Common myeloid progenitor, CD34-positive (primary cell): ENCODE measurements at regions not wholly inside any gene's neighbourhood (a gene's known extent, or its start where the extent isn't known, plus 50 kb on each side); places are given as distances from the start of the nearest gene placed in this dataset.
"Not testable (repeated sequence)": the region's sequence is repeated elsewhere in the genome, so short reads cannot be mapped to it uniquely, and the experiment has no call there.

Experiments used
- CTCF ChIA-PET: fragments of 350-600 bp; sonication (Branson Sonifier 250); formaldehyde crosslinking; loops from one replicate; lab custom pipeline; 2021; ENCODE audit warnings: antibody characterized with exemption; lab: Charles Lee
- POLR2A ChIA-PET: fragments of 350-600 bp; sonication (Branson Sonifier 250); formaldehyde crosslinking; loops from one replicate; lab custom pipeline; 2021; ENCODE audit warnings: antibody characterized with exemption; lab: Charles Lee
- DNase-seq, 3 donors: peaks; one replicate each; pipeline versions ENCODE4 v3.0.0 to v3.0.0-alpha.2; 2013
- H3K27ac ChIP-seq, 2 experiments: 1 replicate in 1 of 2; 2 replicates in 1 of 2; pipeline ENCODE4 v1.7.0; 2013; ENCODE audit warnings: inconsistent platforms in 2 of 2, low read length in 2 of 2, mild to moderate bottlenecking in 2 of 2, low read depth in 1 of 2, moderate library complexity in 1 of 2; ENCODE audit not compliant: severe bottlenecking in 2 of 2, insufficient read depth in 1 of 2, poor library complexity in 1 of 2
- H3K27me3 ChIP-seq, 5 experiments: replicated peaks in 2 of 5; 1 replicate in 3 of 5; 2 replicates in 2 of 5; pipeline versions ENCODE4 v1.6.1 to v1.7.0; 2013; ENCODE audit warnings: low read length in 4 of 5, mild to moderate bottlenecking in 2 of 5, moderate library complexity in 2 of 5, inconsistent platforms in 1 of 5; ENCODE audit not compliant: insufficient read depth in 5 of 5, control insufficient read depth in 4 of 5
- H3K36me3 ChIP-seq, 4 experiments: 1 replicate in 2 of 4; 2 replicates in 2 of 4; pipeline versions ENCODE4 v1.6.1 to v1.7.0; 2013; ENCODE audit warnings: low read length in 3 of 4, control low read depth in 1 of 4, mild to moderate bottlenecking in 1 of 4; ENCODE audit not compliant: control insufficient read depth in 4 of 4, insufficient read depth in 4 of 4
- H3K4me1 ChIP-seq, 4 experiments: 1 replicate in 3 of 4; 2 replicates in 1 of 4; pipeline versions ENCODE4 v1.6.1 to v1.7.1; 2013; ENCODE audit warnings: low read length in 3 of 4, mild to moderate bottlenecking in 3 of 4, control low read depth in 1 of 4, inconsistent platforms in 1 of 4, moderate library complexity in 1 of 4; ENCODE audit not compliant: control insufficient read depth in 4 of 4, insufficient read depth in 4 of 4; ENCODE audit errors: control extremely low read depth in 1 of 4
- H3K4me3 ChIP-seq, 7 experiments: 1 replicate in 4 of 7; 2 replicates in 3 of 7; pipeline versions ENCODE4 v1.5.1 to v1.7.0; 2013; ENCODE audit warnings: mild to moderate bottlenecking in 7 of 7, low read length in 6 of 7, moderate library complexity in 6 of 7, inconsistent platforms in 2 of 7, low read depth in 2 of 7, control low read depth in 1 of 7; ENCODE audit not compliant: insufficient read depth in 4 of 7, control insufficient read depth in 1 of 7; ENCODE audit errors: extremely low read depth in 1 of 7
- H3K9me3 ChIP-seq, 5 experiments: 1 replicate in 4 of 5; 2 replicates in 1 of 5; pipeline versions ENCODE4 v1.6.1 to v1.7.1; 2013; ENCODE audit warnings: low read length in 4 of 5, mild to moderate bottlenecking in 2 of 5, inconsistent platforms in 1 of 5, low read depth in 1 of 5, moderate library complexity in 1 of 5; ENCODE audit not compliant: control insufficient read depth in 4 of 5, insufficient read depth in 2 of 5; ENCODE audit errors: control extremely low read depth in 1 of 5
- WGBS: methylation state at CpG from one replicate; pipeline ENCODE4 v1.1.5; 2013; ENCODE audit not compliant: insufficient coverage; 5-methylcytosine and 5-hydroxymethylcytosine counted together

DNA sequence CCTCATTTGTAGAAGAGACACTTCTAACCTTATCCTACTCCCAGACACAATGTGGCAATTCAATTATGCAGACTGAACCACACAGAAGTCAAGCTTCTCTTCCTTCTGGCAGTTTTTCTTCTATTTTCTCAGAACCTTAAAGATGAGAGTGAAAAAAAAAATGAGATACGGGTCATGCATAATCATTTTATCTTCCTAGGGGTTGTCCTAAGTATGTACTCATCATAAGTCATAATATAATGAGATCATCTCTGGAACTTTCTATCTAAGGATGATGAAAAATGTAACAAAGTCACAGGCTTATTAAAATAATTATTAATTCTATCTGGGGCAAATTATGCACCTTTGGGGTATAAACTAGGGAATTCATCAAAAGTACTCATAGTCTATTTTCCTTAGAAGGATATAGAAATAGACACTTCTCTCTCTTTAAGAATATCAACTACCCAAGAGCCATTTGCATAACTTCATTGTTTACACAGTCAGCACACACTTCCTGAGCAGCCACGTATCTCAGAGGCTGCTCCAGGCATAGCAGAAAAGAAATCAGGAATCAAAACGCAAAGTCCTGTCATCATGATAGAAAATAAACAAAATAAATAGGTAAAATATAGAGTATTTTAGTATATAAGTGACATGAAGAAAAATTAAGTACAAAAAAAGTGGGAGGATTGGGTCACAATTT is 345.9 kb upstream of the SPHKAP start:
- Histone ChIP-seq H3K36me3 (no peaks in the 10 kb centered on the region), H3K9me3 (peaks cover 0 to 1% (median 0%) of the 10 kb centered on the region in 5 experiments), H3K27ac (no peak overlapping the region), H3K4me1 (no peaks in the 10 kb centered on the region), H3K4me3 (no peak overlapping the region), H3K27me3 (no peaks in the 10 kb centered on the region)
- POLR2A ChIA-PET: no interaction called here
- CTCF ChIA-PET: no interaction called here
- DNase-seq: no peak
- no CpG with 5 or more reads among the region's 3 CpGs for WGBS

DNA sequence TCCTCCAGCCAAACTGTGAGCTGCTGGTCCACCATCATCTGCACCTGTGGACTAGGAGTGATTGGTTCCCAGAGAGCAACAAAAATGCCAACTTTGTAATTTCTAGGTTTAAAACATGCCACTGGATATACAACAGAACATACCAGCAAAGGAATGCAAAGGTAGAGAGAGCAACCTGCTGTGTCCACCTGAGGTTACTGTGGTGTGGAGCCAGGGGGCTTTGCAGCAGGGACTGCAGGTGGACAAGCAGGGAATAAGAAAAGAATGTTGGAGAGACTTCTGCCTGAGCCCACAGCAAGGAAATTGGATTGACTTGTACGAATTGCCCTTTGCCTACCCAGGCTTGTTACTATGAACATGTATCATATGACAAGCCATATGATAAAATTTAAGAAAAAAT is 345.2 kb upstream of the SPHKAP start:
- CTCF ChIA-PET: no interaction called here
- no peaks in the 10 kb centered on the region for H3K4me1 ChIP-seq
- no peak for DNase-seq
- no peak overlapping the region for H3K4me3 ChIP-seq
- no peak overlapping the region for H3K27ac ChIP-seq
- H3K9me3 ChIP-seq: no peaks in the 10 kb centered on the region
- no peaks in the 10 kb centered on the region for H3K36me3 ChIP-seq
- POLR2A ChIA-PET: no interaction called here
- no peaks in the 10 kb centered on the region for H3K27me3 ChIP-seq
- no CpG with 5 or more reads among the region's 1 CpG for WGBS

DNA sequence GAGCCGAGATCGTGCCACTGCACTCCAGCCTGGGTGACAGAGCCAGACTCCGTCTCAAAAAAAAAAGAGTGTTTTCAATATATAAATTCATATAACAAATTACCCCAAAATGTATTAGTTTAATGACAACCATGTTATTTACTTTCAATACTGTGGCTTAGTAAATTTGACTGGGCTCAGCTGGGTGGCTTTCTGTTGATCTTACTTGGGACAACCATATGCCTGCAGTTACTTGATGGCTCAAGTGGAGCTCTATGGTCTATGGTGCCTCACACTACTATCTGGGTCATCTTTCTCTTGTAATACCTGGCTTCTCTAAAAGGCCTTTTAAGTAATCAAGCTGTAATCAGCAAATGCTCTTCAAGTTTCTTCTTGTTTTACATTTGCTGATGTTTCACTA is 341.5 kb upstream of the SPHKAP start:
- no peaks in the 10 kb centered on the region for H3K27me3 ChIP-seq
- no peaks in the 10 kb centered on the region for H3K9me3 ChIP-seq
- H3K36me3 ChIP-seq: no peaks in the 10 kb centered on the region
- no peaks in the 10 kb centered on the region for H3K4me1 ChIP-seq
- WGBS: no CpG with 5 or more reads among the region's 3 CpGs
- DNase-seq: no peak
- ChIA-PET POLR2A (no interaction called here), CTCF (no interaction called here)
- no peak overlapping the region for H3K27ac ChIP-seq
- no peak overlapping the region for H3K4me3 ChIP-seq

DNA sequence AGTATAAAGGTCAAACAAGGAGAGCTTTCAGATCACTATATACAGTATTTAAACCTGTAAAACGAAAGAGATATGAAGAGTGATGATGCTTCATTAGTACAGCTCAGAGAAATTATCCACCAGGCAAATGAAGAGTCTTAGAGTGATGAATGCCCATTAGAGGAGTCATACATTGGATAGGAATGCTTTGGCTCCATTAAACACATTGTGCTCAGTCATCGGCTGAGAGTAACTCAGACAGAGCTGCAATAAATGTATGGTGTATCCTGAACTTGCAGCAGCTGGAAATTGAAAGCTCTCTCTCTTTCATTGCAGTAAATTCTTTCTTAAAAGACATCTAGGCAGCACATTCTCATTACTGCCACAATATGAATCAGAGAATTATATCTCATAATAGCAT is 340.8 kb upstream of the SPHKAP start:
- Histone ChIP-seq H3K36me3 (no peaks in the 10 kb centered on the region), H3K4me1 (no peaks in the 10 kb centered on the region), H3K4me3 (no peak overlapping the region), H3K9me3 (no peaks in the 10 kb centered on the region), H3K27me3 (no peaks in the 10 kb centered on the region), H3K27ac (no peak overlapping the region)
- ChIA-PET CTCF (interaction anchor here (0.9 to 1.3 kb wide), 4 partner anchors 9 to 16 kb away, joined by 3 to 4 read pairs (median 3); no protein-coding TSS in a partner anchor), POLR2A (no interaction called here)
- DNase-seq: no peak
- WGBS: 100% methylated on average over 1 of the region's 2 CpGs

DNA sequence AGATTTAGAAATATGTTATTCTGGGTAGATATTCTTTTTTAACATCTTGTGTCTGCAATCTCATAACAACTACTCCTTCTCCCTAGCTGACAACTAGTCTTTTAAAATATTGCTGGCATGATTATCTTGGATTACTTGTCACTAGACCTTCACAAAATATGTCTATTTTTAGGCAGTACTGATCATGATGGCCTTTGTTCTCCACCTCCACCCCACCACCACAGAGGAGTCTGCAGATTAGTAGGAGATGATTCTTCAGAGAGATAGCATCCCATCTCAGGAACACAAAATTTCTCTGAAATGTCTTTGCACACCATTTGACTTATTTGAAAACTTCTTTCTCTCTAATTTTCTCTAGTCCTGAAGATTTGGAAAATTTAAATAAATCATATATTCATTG is 338.1 kb upstream of the SPHKAP start:
- DNase-seq: no peak
- Histone ChIP-seq H3K36me3 (no peaks in the 10 kb centered on the region), H3K27me3 (no peaks in the 10 kb centered on the region), H3K27ac (no peak overlapping the region), H3K4me1 (no peaks in the 10 kb centered on the region), H3K4me3 (no peak overlapping the region), H3K9me3 (no peaks in the 10 kb centered on the region)
- ChIA-PET POLR2A (no interaction called here), CTCF (no interaction called here)

DNA sequence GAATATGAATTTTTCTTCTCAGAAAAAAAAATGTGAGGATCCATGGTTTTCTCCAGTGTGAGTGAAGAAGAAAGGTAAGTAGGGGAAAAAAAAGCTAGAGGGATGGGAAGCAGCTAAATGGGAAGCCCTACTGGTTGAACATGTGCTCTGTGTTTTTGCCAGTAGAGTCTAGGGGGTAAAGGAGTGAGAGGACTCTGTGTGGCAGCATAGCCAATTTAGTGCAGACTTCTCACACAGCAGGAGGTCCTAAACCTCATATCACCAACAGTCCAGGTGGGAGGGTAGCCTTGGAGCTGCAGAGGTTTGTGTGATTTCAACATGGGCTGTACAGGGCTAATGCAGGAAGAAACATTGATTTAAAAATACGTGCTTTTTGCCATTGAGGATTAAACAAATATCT is 334.5 kb upstream of the SPHKAP start:
- WGBS: 100% methylated on average over 1 of the region's 1 CpG
- H3K36me3 ChIP-seq: no peaks in the 10 kb centered on the region
- ChIA-PET POLR2A (no interaction called here), CTCF (no interaction called here)
- no peak for DNase-seq
- no peaks in the 10 kb centered on the region for H3K9me3 ChIP-seq
- no peak overlapping the region for H3K27ac ChIP-seq
- no peaks in the 10 kb centered on the region for H3K27me3 ChIP-seq
- no peak overlapping the region for H3K4me3 ChIP-seq
- no peaks in the 10 kb centered on the region for H3K4me1 ChIP-seq

DNA sequence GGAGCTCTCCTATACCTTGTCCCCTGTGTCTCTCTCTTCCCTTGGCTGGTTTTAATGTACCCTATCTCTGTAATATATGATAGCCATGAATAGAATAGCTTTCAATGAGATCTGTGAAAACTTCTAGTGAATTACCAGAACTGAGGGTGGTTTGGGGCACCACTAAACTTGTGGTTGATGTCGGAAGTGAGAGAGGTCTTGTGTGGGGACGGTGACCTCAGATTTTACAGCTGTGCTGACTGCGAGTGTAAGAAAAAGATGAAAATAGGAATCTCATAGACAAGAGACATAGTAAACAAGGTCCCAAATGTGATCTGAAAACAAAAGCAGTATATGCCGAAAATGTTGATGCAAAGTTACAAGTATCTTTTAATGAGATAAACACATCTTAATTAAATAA is 332.0 kb upstream of the SPHKAP start:
- H3K4me1 ChIP-seq, POLR2A ChIA-PET, H3K27ac ChIP-seq, H3K4me3 ChIP-seq, H3K27me3 ChIP-seq, H3K36me3 ChIP-seq, CTCF ChIA-PET, H3K9me3 ChIP-seq: not testable (repeated sequence)
- 100% methylated on average over 2 of the region's 4 CpGs for WGBS
- DNase-seq: peak in 1 of 3 donors; percentile 9
